Keratinocyte (primary cell): ENCODE measurements at regions not wholly inside any gene's neighbourhood (a gene's known extent, or its start where the extent isn't known, plus 50 kb on each side); places are given as distances from the start of the nearest gene placed in this dataset.

ENCODE experiments used
- DNase-seq: peaks from one replicate; pipeline ENCODE4 v3.0.0-alpha.2; 2011; ENCODE audit warnings: low read depth, missing footprints, low spot score
- FAIRE-seq: peaks from 2 replicates; lab custom pipeline; 2011; peaks lifted over from hg19 to GRCh38; lab: Jason Lieb, UNC
- H2AFZ ChIP-seq: 2 replicates; pipeline ENCODE4 v1.6.0; 2012; ENCODE audit warnings: low read length, control low read depth, inconsistent platforms; ENCODE audit not compliant: control insufficient read depth
- H3K27ac ChIP-seq: 2 replicates; pipeline ENCODE4 v1.5.1; 2011; ENCODE audit warnings: low read length; ENCODE audit not compliant: control insufficient read depth, insufficient read depth
- H3K27me3 ChIP-seq: 3 replicates; pipeline ENCODE4 v1.6.0; 2011; ENCODE audit warnings: low read length; ENCODE audit not compliant: control insufficient read depth, insufficient read depth; ENCODE audit errors: extremely low read depth
- H3K36me3 ChIP-seq, 2 experiments: 2 replicates in 1 of 2; 3 replicates in 1 of 2; pipeline ENCODE4 v1.5.1; 2011; ENCODE audit warnings: low read length in 2 of 2, mild to moderate bottlenecking in 1 of 2; ENCODE audit not compliant: control insufficient read depth in 2 of 2, insufficient read depth in 2 of 2; ENCODE audit errors: extremely low read depth in 1 of 2
- H3K4me1 ChIP-seq: 3 replicates; pipeline ENCODE4 v1.5.1; 2011; ENCODE audit warnings: low read length; ENCODE audit not compliant: control insufficient read depth, insufficient read depth; ENCODE audit errors: extremely low read depth
- H3K4me2 ChIP-seq: 3 replicates; pipeline ENCODE4 v1.6.0; 2011; ENCODE audit warnings: low read depth, low read length; ENCODE audit not compliant: control insufficient read depth, insufficient read depth; ENCODE audit errors: extremely low read depth
- H3K4me3 ChIP-seq, 3 experiments: fragments of 200-600 bp in 1 of 3; sonication (generic) in 1 of 3; 2 replicates in 2 of 3; 3 replicates in 1 of 3; pipeline ENCODE4 v1.5.1; 2011 to 2016; ENCODE audit warnings: low read length in 3 of 3, mild to moderate bottlenecking in 3 of 3, control low read depth in 2 of 3, inconsistent platforms in 1 of 3, low read depth in 1 of 3, mixed read lengths in 1 of 3, mixed run types in 1 of 3, moderate library complexity in 1 of 3; ENCODE audit not compliant: control insufficient read depth in 2 of 3, insufficient read depth in 2 of 3; ENCODE audit errors: extremely low read depth in 1 of 3
- H3K79me2 ChIP-seq: 2 replicates; pipeline ENCODE4 v1.6.0; 2012; ENCODE audit warnings: low read length; ENCODE audit not compliant: control insufficient read depth, insufficient read depth
- H3K9ac ChIP-seq: 3 replicates; pipeline ENCODE4 v1.6.0; 2011; ENCODE audit warnings: low read length; ENCODE audit not compliant: control insufficient read depth, insufficient read depth; ENCODE audit errors: extremely low read depth
- H3K9me1 ChIP-seq: 3 replicates; pipeline ENCODE4 v1.6.0; 2011; ENCODE audit warnings: low read length; ENCODE audit not compliant: control insufficient read depth, insufficient read depth; ENCODE audit errors: extremely low read depth
- H3K9me3 ChIP-seq: 2 replicates; pipeline ENCODE4 v1.5.1; 2012; ENCODE audit warnings: low read depth, low read length; ENCODE audit not compliant: control insufficient read depth
- H4K20me1 ChIP-seq: 3 replicates; pipeline ENCODE4 v1.6.0; 2011; ENCODE audit warnings: low read length; ENCODE audit not compliant: control insufficient read depth, insufficient read depth; ENCODE audit errors: extremely low read depth
- EZH2 ChIP-seq: IDR thresholded peaks from one replicate; pipeline ENCODE4 v1.6.1; 2012; ENCODE audit warnings: inconsistent platforms, mild to moderate bottlenecking, low read length, moderate library complexity
- dilution Hi-C: fragments of 300-500 bp; cut with MboI; formaldehyde crosslinking; loops from one replicate; pipeline ENCODE4 v1.7.0; 2020; ENCODE audit warnings: low sequenced_read_pairs; ENCODE audit not compliant: extremely low pct_ligation_motif_present
- TF ChIP-seq, protein P1 (sequence below), 3 experiments: IDR thresholded peaks in 1 of 3; conservative IDR thresholded peaks in 1 of 3; optimal IDR thresholded peaks in 1 of 3; 2 replicates in 2 of 3; 3 replicates in 1 of 3; pipeline versions ENCODE3 to v1.5.1; 2011; ENCODE audit warnings: low read length in 3 of 3, mild to moderate bottlenecking in 3 of 3, moderate library complexity in 2 of 3, control low read depth in 1 of 3, inconsistent platforms in 1 of 3; ENCODE audit not compliant: insufficient read depth in 2 of 3; ENCODE audit errors: extremely low read depth in 1 of 3

DNA sequence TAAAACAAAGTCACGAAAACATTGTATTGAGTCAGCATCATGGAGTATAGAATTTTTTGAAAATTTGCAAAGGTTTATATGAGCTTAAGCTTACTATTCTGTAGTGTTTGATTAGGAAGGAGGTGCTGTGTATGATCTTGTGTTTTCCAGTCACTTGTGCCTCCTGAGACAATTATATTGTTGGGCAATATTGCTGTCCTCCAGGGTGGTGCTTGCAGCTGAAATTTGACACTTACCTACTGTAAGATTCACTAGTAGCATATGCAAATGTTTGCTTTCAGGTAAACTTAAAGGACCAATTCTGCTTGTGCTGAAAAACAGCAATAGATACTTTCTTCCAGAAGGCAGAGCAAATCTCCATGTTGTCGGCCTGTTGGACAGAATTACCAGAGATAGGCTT is 268.0 kb downstream of the TGFB2 start:
- FAIRE-seq (peak; percentile 36), DNase-seq (no peak)
- Histone ChIP-seq H3K9ac (no peak overlapping the region), H3K9me3 (no peaks in the 10 kb centered on the region), H3K27ac (no peak overlapping the region), H3K4me1 (peaks cover under 1% of the 10 kb centered on the region), H3K27me3 (no peaks in the 10 kb centered on the region), H4K20me1 (no peaks in the 10 kb centered on the region), H3K4me2 (no peak overlapping the region), H3K4me3 (no peak overlapping the region), H2AFZ (no peak overlapping the region), H3K79me2 (no peaks in the 10 kb centered on the region), H3K9me1 (no peaks in the 10 kb centered on the region), H3K36me3 (no peaks in the 10 kb centered on the region)
- TF ChIP-seq, protein P1, sequence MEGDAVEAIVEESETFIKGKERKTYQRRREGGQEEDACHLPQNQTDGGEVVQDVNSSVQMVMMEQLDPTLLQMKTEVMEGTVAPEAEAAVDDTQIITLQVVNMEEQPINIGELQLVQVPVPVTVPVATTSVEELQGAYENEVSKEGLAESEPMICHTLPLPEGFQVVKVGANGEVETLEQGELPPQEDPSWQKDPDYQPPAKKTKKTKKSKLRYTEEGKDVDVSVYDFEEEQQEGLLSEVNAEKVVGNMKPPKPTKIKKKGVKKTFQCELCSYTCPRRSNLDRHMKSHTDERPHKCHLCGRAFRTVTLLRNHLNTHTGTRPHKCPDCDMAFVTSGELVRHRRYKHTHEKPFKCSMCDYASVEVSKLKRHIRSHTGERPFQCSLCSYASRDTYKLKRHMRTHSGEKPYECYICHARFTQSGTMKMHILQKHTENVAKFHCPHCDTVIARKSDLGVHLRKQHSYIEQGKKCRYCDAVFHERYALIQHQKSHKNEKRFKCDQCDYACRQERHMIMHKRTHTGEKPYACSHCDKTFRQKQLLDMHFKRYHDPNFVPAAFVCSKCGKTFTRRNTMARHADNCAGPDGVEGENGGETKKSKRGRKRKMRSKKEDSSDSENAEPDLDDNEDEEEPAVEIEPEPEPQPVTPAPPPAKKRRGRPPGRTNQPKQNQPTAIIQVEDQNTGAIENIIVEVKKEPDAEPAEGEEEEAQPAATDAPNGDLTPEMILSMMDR (optimal IDR thresholded peaks at IDR 0.05 in 1 of 3, IDR thresholded peaks at IDR 0.05 in 1 of 3, conservative IDR thresholded peaks at IDR 0.05 in 1 of 3; ENCODE audit: extremely low read depth in 1 of 3, insufficient read depth in 2 of 3, low read length in 3 of 3), result no peak
- no peak for TF ChIP-seq EZH2
- dilution Hi-C loops, result no loop called here

DNA sequence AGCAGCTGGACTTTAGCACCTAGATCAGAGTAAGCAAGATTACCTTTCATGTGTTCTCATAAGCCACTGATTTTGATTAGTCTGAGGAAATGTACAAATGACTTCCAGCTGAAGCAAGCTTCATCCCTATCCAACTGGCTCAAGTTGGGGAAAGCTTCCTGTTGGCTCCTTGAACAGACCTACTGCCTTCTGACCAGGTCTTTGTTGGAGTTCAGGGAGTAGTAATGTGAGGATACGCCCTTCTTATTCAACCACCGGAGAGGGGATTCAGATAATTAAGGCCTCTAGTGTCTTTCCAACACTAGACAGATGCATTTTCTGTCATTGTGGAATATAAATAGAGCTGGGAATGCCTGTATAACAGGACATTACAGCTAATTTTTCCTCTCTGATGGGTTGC is 268.9 kb downstream of the TGFB2 start:
- no peak overlapping the region for H2AFZ ChIP-seq
- no peaks in the 10 kb centered on the region for H3K9me1 ChIP-seq
- H4K20me1 ChIP-seq, result no peaks in the 10 kb centered on the region
- peaks cover 4% of the 10 kb centered on the region for H3K4me1 ChIP-seq
- H3K27me3 ChIP-seq, result no peaks in the 10 kb centered on the region
- no peaks in the 10 kb centered on the region for H3K79me2 ChIP-seq
- FAIRE-seq (no peak), DNase-seq (no peak)
- TF ChIP-seq EZH2, result no peak
- TF ChIP-seq, protein P1 (optimal IDR thresholded peaks at IDR 0.05 in 1 of 3, IDR thresholded peaks at IDR 0.05 in 1 of 3, conservative IDR thresholded peaks at IDR 0.05 in 1 of 3; ENCODE audit: extremely low read depth in 1 of 3, insufficient read depth in 2 of 3, low read length in 3 of 3), result no peak
- no peak overlapping the region for H3K27ac ChIP-seq
- dilution Hi-C loops, result no loop called here
- H3K9ac ChIP-seq, result no peak overlapping the region
- H3K9me3 ChIP-seq, result no peaks in the 10 kb centered on the region
- no peaks in the 10 kb centered on the region for H3K36me3 ChIP-seq
- H3K4me3 ChIP-seq, result no peak overlapping the region
- H3K4me2 ChIP-seq, result no peak overlapping the region
